Calu3 (cell line): ENCODE measurements at regions not wholly inside any gene's neighbourhood (a gene's known extent, or its start where the extent isn't known, plus 50 kb on each side); places are given as distances from the start of the nearest gene placed in this dataset.

Experiments
- BruUV-seq: library from RNA; stranded (reverse); fragments of 400-500 nt; replicated peaks from 2 replicates; lab custom pipeline; 2021; lab: Mats Ljungman, UMichigan
- CTCF ChIA-PET: fragments of 300-600 bp; sonication (Branson Sonifier 250); formaldehyde crosslinking; loops from one replicate; lab custom pipeline; 2022; ENCODE audit warnings: antibody characterized with exemption; lab: Charles Lee
- DNase-seq: peaks from one replicate; pipeline ENCODE4 v3.0.0; 2022
- H3K27ac Mint-ChIP-seq: one replicate; pipeline ENCODE4 v1.8.0; 2022; ENCODE audit warnings: mixed read lengths; ENCODE audit not compliant: unreplicated experiment
- H3K27me3 Mint-ChIP-seq: one replicate; pipeline ENCODE4 v1.8.0; 2022; ENCODE audit warnings: mixed read lengths; ENCODE audit not compliant: unreplicated experiment
- H3K36me3 Mint-ChIP-seq: one replicate; pipeline ENCODE4 v1.8.0; 2022; ENCODE audit warnings: mild to moderate bottlenecking, moderate library complexity, mixed read lengths; ENCODE audit not compliant: insufficient read depth, unreplicated experiment
- H3K4me1 Mint-ChIP-seq: one replicate; pipeline ENCODE4 v1.8.0; 2022; ENCODE audit warnings: mild to moderate bottlenecking, low read depth, mixed read lengths; ENCODE audit not compliant: unreplicated experiment
- H3K4me3 Mint-ChIP-seq: one replicate; pipeline ENCODE4 v1.8.0; 2022; ENCODE audit warnings: mild to moderate bottlenecking, low read depth, moderate library complexity, mixed read lengths; ENCODE audit not compliant: unreplicated experiment
- H3K9me3 Mint-ChIP-seq: one replicate; pipeline ENCODE4 v1.8.0; 2022; ENCODE audit warnings: low read depth, mixed read lengths; ENCODE audit not compliant: unreplicated experiment
- intact Hi-C: fragments of 100-400 bp; cut with micrococcal nuclease; formaldehyde crosslinking; loops from one replicate; pipeline ENCODE4 v1.10.0; 2022; ENCODE audit not compliant: unreplicated experiment
- TF ChIP-seq, protein P1 (sequence below): fragments of 200-600 bp; IDR thresholded peaks from one replicate; pipeline ENCODE4 v1.8.0; 2022; ENCODE audit warnings: antibody characterized with exemption; ENCODE audit not compliant: unreplicated experiment

DNA sequence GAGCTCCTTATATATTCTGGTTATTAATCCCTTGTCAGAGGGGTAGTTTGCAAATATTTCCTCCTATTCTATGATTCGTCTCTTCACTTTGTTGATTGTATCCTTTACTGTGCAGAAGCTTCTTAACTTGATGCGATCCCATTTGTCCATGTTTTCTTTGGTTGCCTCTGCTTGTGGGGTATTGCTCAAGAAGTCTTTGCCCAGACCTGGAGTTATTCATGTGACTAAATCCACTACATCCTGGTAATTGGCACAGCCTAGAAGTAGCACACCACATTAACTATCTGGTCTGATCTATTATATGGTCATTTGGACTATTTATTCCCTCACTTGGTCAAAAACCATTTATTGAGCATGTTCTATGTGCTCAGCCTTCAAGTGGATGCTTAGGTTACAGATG lies 164.8 kb upstream of the ATP11B start:
- no peaks in the 10 kb centered on the region for H3K27me3 Mint-ChIP-seq
- no peak for DNase-seq
- peaks cover 5% of the 10 kb centered on the region for H3K9me3 Mint-ChIP-seq
- H3K36me3 Mint-ChIP-seq: peaks cover 4% of the 10 kb centered on the region
- intact Hi-C loops: no loop called here
- H3K27ac Mint-ChIP-seq: no peak overlapping the region
- peaks cover 28% of the 10 kb centered on the region for H3K4me1 Mint-ChIP-seq
- no TSS peak for BruUV-seq
- H3K4me3 Mint-ChIP-seq: no peak overlapping the region
- TF ChIP-seq, protein P1, sequence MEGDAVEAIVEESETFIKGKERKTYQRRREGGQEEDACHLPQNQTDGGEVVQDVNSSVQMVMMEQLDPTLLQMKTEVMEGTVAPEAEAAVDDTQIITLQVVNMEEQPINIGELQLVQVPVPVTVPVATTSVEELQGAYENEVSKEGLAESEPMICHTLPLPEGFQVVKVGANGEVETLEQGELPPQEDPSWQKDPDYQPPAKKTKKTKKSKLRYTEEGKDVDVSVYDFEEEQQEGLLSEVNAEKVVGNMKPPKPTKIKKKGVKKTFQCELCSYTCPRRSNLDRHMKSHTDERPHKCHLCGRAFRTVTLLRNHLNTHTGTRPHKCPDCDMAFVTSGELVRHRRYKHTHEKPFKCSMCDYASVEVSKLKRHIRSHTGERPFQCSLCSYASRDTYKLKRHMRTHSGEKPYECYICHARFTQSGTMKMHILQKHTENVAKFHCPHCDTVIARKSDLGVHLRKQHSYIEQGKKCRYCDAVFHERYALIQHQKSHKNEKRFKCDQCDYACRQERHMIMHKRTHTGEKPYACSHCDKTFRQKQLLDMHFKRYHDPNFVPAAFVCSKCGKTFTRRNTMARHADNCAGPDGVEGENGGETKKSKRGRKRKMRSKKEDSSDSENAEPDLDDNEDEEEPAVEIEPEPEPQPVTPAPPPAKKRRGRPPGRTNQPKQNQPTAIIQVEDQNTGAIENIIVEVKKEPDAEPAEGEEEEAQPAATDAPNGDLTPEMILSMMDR: no peak
- CTCF ChIA-PET: interaction anchor here (0.6 kb wide), 1 partner anchor 19 kb away, joined by 3 read pairs; no protein-coding TSS in a partner anchor

DNA sequence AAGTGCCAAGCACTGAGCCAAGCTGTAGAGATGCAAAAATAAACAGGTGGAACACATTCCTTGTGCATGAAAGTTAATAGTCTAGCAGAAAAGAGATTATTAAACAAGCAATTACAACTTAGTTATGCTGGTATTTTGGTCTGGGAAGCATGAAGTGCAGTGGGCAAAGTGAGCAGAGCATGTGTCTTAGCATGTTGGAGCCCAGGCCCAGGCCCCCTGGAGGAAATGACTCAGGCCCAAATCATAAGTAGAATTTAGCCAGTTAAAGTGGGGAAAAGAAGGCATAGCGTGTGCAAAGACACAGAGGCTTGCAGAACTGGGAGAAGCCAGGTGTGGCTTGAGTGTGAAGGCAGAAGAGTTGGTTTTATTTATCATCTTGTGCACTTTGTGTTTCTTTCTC lies 163.8 kb upstream of the ATP11B start:
- intact Hi-C loops: no loop called here
- Mint-ChIP-seq H3K9me3 (peaks cover 5% of the 10 kb centered on the region), H3K4me1 (peaks cover 28% of the 10 kb centered on the region), H3K36me3 (peaks cover 4% of the 10 kb centered on the region), H3K27me3 (no peaks in the 10 kb centered on the region), H3K4me3 (no peak overlapping the region), H3K27ac (no peak overlapping the region)
- BruUV-seq: no TSS peak
- CTCF ChIA-PET: no interaction called here
- TF ChIP-seq, protein P1: no peak
- no peak for DNase-seq

DNA sequence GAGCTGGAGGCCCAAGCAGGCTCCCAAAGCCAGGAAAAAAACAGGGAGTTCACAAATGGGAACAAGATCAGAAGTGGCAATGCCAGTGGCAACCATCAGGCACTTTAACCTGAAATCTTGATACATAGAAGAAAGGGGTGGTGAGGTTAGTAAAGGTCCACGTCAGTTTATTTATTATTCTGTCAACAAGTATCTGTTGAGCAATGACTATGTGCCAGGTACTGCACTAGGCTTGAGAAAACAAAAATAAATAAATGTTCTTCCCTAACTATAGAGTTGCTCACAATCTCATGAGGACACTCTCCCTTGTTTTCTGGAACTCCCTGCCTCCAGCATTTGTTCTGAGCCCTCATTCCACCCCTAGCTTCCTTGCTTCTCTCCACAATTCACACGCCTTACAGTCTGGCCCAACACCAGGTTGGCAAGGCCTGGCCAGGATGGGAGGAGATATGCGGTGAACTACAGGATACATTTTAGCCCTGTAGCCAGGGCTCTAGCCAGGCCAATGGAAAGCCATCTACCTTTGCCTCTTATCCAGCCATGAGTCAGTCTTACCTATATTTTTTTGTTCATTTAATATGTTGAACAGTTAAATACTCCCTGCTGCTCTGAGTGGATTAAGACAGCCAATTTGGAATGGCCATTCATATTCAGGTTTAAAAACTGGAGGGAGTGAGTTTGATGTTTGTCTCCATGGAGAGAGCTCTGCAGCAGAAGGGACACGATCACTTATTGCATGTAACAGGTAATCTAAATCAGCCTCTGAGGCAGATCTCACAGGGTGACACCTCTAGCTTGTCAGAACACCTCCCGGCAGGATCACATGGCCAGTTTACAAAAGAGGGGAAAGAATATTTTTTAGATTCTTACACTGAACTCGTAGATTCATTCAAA lies 161.9 kb upstream of the ATP11B start:
- intact Hi-C loops: no loop called here
- Mint-ChIP-seq H3K27ac (no peak overlapping the region), H3K36me3 (peaks cover 3% of the 10 kb centered on the region), H3K9me3 (no peaks in the 10 kb centered on the region), H3K4me1 (peaks cover 18% of the 10 kb centered on the region), H3K27me3 (no peaks in the 10 kb centered on the region), H3K4me3 (no peak overlapping the region)
- CTCF ChIA-PET: interaction anchor here (0.7 kb wide), 1 partner anchor 26 kb away, joined by 3 read pairs; no protein-coding TSS in a partner anchor
- no TSS peak for BruUV-seq
- TF ChIP-seq, protein P1: no peak
- DNase-seq: no peak

DNA sequence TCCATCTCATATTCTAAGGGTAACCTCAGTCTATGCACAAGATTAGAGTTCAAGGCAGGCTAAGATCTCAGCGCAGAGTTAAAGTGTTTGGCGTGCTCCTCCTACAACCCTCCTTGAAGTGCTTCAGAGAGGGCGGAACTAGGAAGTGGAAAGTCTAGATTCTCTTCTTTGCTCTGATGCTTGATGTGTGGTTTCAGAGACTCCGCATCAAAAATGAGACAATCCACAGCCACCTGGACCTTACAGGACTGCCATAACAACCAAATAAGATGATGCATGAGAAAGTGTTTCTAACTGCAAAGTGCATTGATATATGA lies 161.3 kb upstream of the ATP11B start:
- CTCF ChIA-PET: interaction anchor here (0.7 kb wide), 1 partner anchor 26 kb away, joined by 3 read pairs; no protein-coding TSS in a partner anchor
- no TSS peak for BruUV-seq
- no peaks in the 10 kb centered on the region for H3K27me3 Mint-ChIP-seq
- no peak overlapping the region for H3K4me3 Mint-ChIP-seq
- no peaks in the 10 kb centered on the region for H3K36me3 Mint-ChIP-seq
- no peak overlapping the region for H3K27ac Mint-ChIP-seq
- H3K4me1 Mint-ChIP-seq: peaks cover 12% of the 10 kb centered on the region
- intact Hi-C loops: no loop called here
- no peaks in the 10 kb centered on the region for H3K9me3 Mint-ChIP-seq
- DNase-seq: no peak
- TF ChIP-seq, protein P1: no peak
